Right renal cortex interstitium (tissue), 3 donors: ENCODE measurements at regions not wholly inside any gene's neighbourhood (a gene's known extent, or its start where the extent isn't known, plus 50 kb on each side); places are given as distances from the start of the nearest gene placed in this dataset.

Experiments used
- DNase-seq, 3 donors: peaks; one replicate each; pipeline ENCODE4 v3.0.0-alpha.2; 2013; ENCODE audit warnings: low read depth in 3 of 3, low spot score in 2 of 3

GRCh38 chr9:105828171-105828570 is 133.8 kb downstream of the TMEM38B start:
- DNase-seq = no peak

- DNase-seq = no peak
These were observed 134.4 kb downstream of the TMEM38B start for GRCh38 chr9:105828596-105829213.

- no peak for DNase-seq
These were observed 136.1 kb downstream of the TMEM38B start for GRCh38 chr9:105830461-105830860.

GRCh38 chr9:105832096-105832710 is 137.9 kb downstream of the TMEM38B start:
- DNase-seq = no peak

- no peak for DNase-seq
These were observed 139.1 kb downstream of the TMEM38B start for GRCh38 chr9:105833271-105833975.

GRCh38 chr9:105834404-105834803 is 140.1 kb downstream of the TMEM38B start:
- DNase-seq = no peak

- DNase-seq = no peak
These were observed 141.4 kb downstream of the TMEM38B start for GRCh38 chr9:105835721-105836120.

- no peak for DNase-seq
These were observed 142.8 kb downstream of the TMEM38B start for GRCh38 chr9:105836936-105837660.

GRCh38 chr9:105841562-105841961 is 147.2 kb downstream of the TMEM38B start:
- DNase-seq = no peak

- peak in 1 of 3 donors; percentile 29 for DNase-seq
These were observed 147.8 kb downstream of the TMEM38B start for GRCh38 chr9:105842023-105842644.

- DNase-seq = no peak
These were observed 152.5 kb downstream of the TMEM38B start for GRCh38 chr9:105846825-105847224.

- DNase-seq = no peak
These were observed 156.6 kb downstream of the TMEM38B start for GRCh38 chr9:105850852-105851500.

GRCh38 chr9:105854026-105854782 is 159.9 kb downstream of the TMEM38B start:
- no peak for DNase-seq

GRCh38 chr9:105854783-105855724 is 160.7 kb downstream of the TMEM38B start:
- no peak for DNase-seq

GRCh38 chr9:105855987-105856386 is 161.6 kb downstream of the TMEM38B start:
- no peak for DNase-seq

- no peak for DNase-seq
These were observed 163.8 kb downstream of the TMEM38B start for GRCh38 chr9:105858006-105858690.

- DNase-seq = no peak
These were observed 164.5 kb downstream of the TMEM38B start for GRCh38 chr9:105858877-105859276.
